GM12875 (cell line): ENCODE measurements at regions not wholly inside any gene's neighbourhood (a gene's known extent, or its start where the extent isn't known, plus 50 kb on each side); places are given as distances from the start of the nearest gene placed in this dataset.
"Not testable (repeated sequence)": the region's sequence is repeated elsewhere in the genome, so short reads cannot be mapped to it uniquely, and the experiment has no call there.

ENCODE experiments used
- H3K4me3 ChIP-seq: one replicate; pipeline ENCODE4 v1.5.1; 2011; ENCODE audit warnings: low read depth, low read length, control low read depth
- TF ChIP-seq, protein P1 (sequence below): IDR thresholded peaks from 2 replicates; pipeline ENCODE4 v1.5.1; 2011; ENCODE audit warnings: low read depth, mild to moderate bottlenecking, control low read depth, inconsistent platforms, low read length, moderate library complexity, borderline replicate concordance; ENCODE audit not compliant: insufficient read depth

DNA sequence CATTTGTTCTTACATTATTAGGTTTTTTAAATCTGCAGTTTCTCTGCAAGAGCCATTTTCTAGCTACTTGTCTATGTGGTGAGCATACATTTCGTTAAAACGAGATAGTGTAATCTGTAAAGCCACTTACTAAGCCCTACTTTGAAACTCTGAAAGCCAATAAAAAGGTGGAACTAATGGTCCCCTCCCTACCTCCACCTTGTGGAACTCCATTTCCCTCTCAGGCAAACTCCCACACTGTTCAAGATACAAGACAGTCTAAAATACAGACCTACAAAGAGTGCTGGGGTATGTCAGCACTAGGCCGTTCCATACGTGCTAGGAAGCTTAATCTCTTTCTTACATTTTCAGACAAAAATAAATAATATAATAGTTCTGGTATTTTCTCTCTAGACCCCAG is 74.1 kb downstream of the DUSP6 start:
- TF ChIP-seq, protein P1, sequence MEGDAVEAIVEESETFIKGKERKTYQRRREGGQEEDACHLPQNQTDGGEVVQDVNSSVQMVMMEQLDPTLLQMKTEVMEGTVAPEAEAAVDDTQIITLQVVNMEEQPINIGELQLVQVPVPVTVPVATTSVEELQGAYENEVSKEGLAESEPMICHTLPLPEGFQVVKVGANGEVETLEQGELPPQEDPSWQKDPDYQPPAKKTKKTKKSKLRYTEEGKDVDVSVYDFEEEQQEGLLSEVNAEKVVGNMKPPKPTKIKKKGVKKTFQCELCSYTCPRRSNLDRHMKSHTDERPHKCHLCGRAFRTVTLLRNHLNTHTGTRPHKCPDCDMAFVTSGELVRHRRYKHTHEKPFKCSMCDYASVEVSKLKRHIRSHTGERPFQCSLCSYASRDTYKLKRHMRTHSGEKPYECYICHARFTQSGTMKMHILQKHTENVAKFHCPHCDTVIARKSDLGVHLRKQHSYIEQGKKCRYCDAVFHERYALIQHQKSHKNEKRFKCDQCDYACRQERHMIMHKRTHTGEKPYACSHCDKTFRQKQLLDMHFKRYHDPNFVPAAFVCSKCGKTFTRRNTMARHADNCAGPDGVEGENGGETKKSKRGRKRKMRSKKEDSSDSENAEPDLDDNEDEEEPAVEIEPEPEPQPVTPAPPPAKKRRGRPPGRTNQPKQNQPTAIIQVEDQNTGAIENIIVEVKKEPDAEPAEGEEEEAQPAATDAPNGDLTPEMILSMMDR, result no peak
- H3K4me3 ChIP-seq, result no peak overlapping the region

DNA sequence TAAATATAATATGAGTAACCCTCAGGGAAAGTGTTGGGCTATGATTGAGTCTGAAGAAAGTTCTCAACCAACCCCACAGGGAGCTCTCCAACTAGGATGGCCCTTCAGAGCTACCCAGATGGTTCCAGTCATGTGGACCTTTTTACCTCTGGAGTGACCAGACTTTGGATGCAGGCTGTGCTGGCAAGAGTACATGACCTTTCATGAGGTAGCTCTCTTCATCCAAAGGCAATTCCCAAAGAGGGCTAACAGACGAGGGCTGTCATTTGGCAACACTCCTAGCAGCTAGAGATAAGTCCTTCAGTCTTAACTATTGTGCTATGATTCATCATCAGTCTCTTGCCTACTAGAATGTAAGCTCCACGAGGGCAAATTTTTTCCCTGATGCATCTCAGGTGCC is 75.4 kb downstream of the DUSP6 start:
- TF ChIP-seq, protein P1, result no peak
- H3K4me3 ChIP-seq, result no peak overlapping the region

DNA sequence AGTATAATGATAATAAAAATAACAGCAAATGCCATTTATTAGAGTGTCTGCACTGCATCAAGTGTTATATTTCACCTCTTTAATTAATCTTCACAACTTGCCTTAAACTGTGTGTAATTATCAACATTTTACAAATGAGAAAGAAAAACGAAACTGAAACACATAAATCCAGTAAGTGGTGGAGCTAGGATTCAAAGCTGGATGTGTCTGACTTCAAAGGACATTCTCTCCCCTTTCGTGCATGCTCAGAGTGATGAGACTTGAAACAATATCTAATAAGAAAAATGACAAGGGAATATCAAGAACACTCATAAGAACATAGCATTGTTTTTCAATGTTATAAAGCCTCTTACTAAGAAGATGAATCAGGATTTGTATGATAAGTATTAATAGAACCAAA is 78.8 kb downstream of the DUSP6 start:
- TF ChIP-seq, protein P1, result no peak
- no peak overlapping the region for H3K4me3 ChIP-seq

DNA sequence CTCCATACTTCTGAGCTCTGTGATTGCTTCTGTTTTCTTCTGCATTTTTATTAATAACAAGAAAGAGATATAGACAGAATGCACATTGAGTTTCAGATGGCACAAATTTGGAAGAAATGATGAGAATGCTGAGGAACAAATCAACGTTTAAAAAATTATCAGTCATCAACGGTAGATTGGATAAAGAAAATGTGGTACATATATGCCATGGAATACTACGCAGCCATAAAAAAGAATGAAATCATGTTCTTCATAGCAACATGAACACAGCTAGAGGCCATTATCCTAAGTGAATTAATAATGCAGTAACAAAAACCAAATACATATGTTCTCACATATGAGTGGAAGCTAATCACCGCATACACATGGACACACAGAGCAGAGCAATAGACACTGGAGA is 81.8 kb downstream of the DUSP6 start:
- H3K4me3 ChIP-seq, result no peak overlapping the region
- TF ChIP-seq, protein P1, result no peak

DNA sequence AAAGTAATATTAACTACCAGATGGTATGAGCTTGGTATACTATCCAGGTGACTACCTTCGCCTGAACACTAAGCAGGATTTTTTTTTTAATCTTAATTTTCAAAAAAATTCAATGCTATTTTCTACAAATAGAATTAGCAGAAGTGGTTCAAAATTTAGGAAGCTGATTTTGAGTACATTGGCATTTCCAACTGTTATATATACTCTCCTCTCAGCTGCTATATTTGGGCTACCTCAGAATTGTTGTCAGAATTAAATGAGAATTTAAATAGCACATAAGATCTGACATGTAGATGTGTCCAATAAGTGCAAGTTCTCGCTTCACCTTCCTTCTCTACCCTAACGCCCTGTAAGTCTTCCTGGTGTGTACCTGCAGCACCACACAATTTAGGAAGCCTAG is 83.1 kb downstream of the DUSP6 start:
- no peak overlapping the region for H3K4me3 ChIP-seq
- TF ChIP-seq, protein P1, result no peak

DNA sequence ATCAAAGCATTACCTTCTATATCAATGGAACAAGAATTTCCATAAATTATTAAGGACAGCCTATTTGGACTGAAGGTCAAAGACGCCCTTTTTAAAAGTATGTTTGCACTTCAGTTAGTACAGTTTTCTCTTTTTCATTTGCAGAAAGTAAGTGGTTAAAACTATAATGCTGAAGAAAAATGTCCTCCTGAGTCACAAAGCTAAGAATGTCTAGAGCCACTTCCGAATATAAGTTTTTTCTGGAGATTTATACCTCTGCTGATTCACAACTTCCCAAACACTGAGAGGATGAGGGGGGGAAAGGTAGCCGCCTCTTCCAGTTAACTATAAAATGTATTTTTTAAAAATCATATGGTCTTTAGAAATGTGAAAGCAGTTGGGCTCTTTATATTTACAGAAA is 84.9 kb downstream of the DUSP6 start:
- TF ChIP-seq, protein P1, result no peak

DNA sequence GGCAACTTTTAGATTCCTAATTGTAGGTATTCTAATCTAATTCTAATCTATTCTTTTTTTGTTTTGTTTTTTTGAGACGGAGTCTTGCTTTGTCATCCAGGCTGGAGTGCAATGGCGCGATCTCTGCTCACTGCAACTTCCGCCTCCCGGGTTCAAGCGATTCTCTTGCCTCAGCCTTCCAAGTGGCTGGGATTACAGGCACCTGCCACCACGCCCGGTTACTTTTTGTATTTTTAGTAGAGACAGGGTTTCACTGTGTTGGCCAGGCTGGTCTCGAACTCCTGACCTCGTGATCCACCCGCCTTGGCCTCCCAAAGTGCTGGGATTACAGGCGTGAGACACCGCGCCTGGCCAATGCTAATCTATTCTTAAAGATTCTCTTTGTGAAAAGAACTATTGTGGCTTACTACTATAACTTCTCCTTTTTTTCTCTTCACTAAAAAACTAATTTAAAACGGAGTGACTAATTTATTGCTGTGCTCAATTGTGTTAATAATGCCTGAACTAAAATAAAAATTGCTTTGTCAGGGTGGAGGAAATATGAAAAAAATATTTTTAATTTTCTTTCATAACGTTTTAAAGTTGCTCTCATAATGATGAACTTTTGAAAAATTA is 85.6 kb downstream of the DUSP6 start:
- not testable (repeated sequence) for H3K4me3 ChIP-seq

More for the DNA sequence above, 84.9 kb downstream of the DUSP6 start:
- no peak overlapping the region for H3K4me3 ChIP-seq

DNA sequence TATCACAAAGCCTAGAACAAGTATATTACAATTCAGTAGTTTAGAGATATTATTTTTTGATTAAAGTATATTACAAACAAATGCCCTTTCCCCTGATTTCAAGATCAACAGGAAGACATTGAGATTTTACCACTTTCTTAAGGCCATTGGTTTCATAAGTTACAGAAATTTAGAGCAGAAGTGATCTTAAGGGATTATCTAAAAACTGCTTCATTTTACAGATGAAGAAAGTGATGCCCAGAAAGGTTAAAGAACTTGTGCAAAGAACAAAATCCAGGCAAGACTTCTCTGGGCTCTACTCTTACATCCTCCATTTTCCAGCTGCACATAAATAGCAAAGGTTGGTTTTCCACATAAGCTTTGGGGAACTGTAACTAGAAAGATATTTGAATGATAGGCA is 87.5 kb downstream of the DUSP6 start:
- H3K4me3 ChIP-seq, result no peak overlapping the region
- TF ChIP-seq, protein P1, result no peak
